Neural progenitor cell (in vitro differentiated cells): ENCODE measurements at regions not wholly inside any gene's neighbourhood (a gene's known extent, or its start where the extent isn't known, plus 50 kb on each side); places are given as distances from the start of the nearest gene placed in this dataset.

ENCODE experiments used
- DNase-seq: peaks from one replicate; pipeline ENCODE4 v3.0.0-alpha.2; 2016; ENCODE audit warnings: low spot score
- H2AFZ ChIP-seq: fragments of 200-600 bp; sonication (generic); replicated peaks from 2 replicates; pipeline ENCODE4 v1.6.1; 2016; ENCODE audit warnings: antibody characterized with exemption
- H3F3A ChIP-seq: fragments of 200-600 bp; sonication (generic); 2 replicates; pipeline ENCODE4 v1.6.1; 2016; ENCODE audit warnings: antibody characterized with exemption, low read depth
- H3K27ac ChIP-seq: fragments of 200-600 bp; sonication (generic); 2 replicates; pipeline ENCODE4 v1.5.1; 2016; ENCODE audit warnings: mild to moderate bottlenecking
- H3K27me3 ChIP-seq: fragments of 200-600 bp; sonication (generic); 2 replicates; pipeline ENCODE4 v1.6.1; 2016; ENCODE audit warnings: mild to moderate bottlenecking, moderate library complexity
- H3K36me3 ChIP-seq: fragments of 200-600 bp; sonication (generic); 2 replicates; pipeline ENCODE4 v1.5.1; 2016
- H3K4me1 ChIP-seq: fragments of 200-600 bp; sonication (generic); 2 replicates; pipeline ENCODE4 v1.6.1; 2016; ENCODE audit warnings: mixed run types
- H3K4me2 ChIP-seq: fragments of 200-600 bp; sonication (generic); 2 replicates; pipeline ENCODE4 v1.6.1; 2016
- H3K4me3 ChIP-seq: fragments of 200-600 bp; sonication (generic); 2 replicates; pipeline ENCODE4 v1.5.1; 2016
- H3K79me2 ChIP-seq: fragments of 200-600 bp; sonication (generic); 2 replicates; pipeline ENCODE4 v1.6.1; 2016; ENCODE audit warnings: low read depth
- H3K9ac ChIP-seq: fragments of 200-600 bp; sonication (generic); 2 replicates; pipeline ENCODE4 v1.6.1; 2016
- H3K9me3 ChIP-seq: fragments of 200-600 bp; sonication (generic); 2 replicates; pipeline ENCODE4 v1.5.1; 2016; ENCODE audit warnings: low read depth
- H4K20me1 ChIP-seq: fragments of 200-600 bp; sonication (generic); 2 replicates; pipeline ENCODE4 v1.6.1; 2016; ENCODE audit warnings: low read depth
- H3K27ac Mint-ChIP-seq: 3 replicates; pipeline ENCODE4 v1.8.0; 2021; ENCODE audit warnings: mixed read lengths
- H3K27me3 Mint-ChIP-seq: 2 replicates; pipeline ENCODE4 v1.8.0; 2022; ENCODE audit warnings: low read depth, mild to moderate bottlenecking, inconsistent platforms, moderate library complexity, mixed read lengths; ENCODE audit not compliant: insufficient read depth
- H3K36me3 Mint-ChIP-seq: 3 replicates; pipeline ENCODE4 v1.8.0; 2021; ENCODE audit warnings: mixed read lengths
- H3K4me1 Mint-ChIP-seq: 3 replicates; pipeline ENCODE4 v1.8.0; 2021; ENCODE audit warnings: mixed read lengths
- H3K4me3 Mint-ChIP-seq: 3 replicates; pipeline ENCODE4 v1.8.0; 2021; ENCODE audit warnings: mild to moderate bottlenecking, moderate library complexity, mixed read lengths
- H3K9me3 Mint-ChIP-seq: 3 replicates; pipeline ENCODE4 v1.8.0; 2020; ENCODE audit warnings: mixed read lengths
- CTCF ChIP-seq: fragments of 200-600 bp; sonication (generic); IDR thresholded peaks from 2 replicates; pipeline ENCODE4 v1.5.1; 2017; ENCODE audit warnings: antibody characterized with exemption, mild to moderate bottlenecking
- EZH2 ChIP-seq: fragments of 200-600 bp; sonication (generic); IDR thresholded peaks from 2 replicates; pipeline ENCODE4 v1.6.1; 2017; ENCODE audit warnings: antibody characterized with exemption, mild to moderate bottlenecking, moderate library complexity
- EZH2phosphoT487 ChIP-seq: fragments of 200-600 bp; sonication (generic); IDR thresholded peaks from 2 replicates; pipeline ENCODE4 v1.6.1; 2017; ENCODE audit warnings: antibody characterized with exemption

- Histone ChIP-seq H3K9me3 (no peaks in the 10 kb centered on the region), H3K36me3 (no peaks in the 10 kb centered on the region), H3K27me3 (no peaks in the 10 kb centered on the region), H3K4me2 (no peak overlapping the region), H3K27ac (no peak overlapping the region), H3K9ac (no peak overlapping the region), H4K20me1 (no peaks in the 10 kb centered on the region), H2AFZ (peak overlapping the region; percentile 45), H3K79me2 (no peaks in the 10 kb centered on the region), H3K4me1 (peaks cover 9% of the 10 kb centered on the region), H3F3A (no peaks in the 10 kb centered on the region), H3K4me3 (no peak overlapping the region)
- Mint-ChIP-seq H3K9me3 (no peaks in the 10 kb centered on the region), H3K36me3 (no peaks in the 10 kb centered on the region), H3K27me3 (peaks cover 9% of the 10 kb centered on the region), H3K27ac (no peak overlapping the region), H3K4me1 (peaks cover 17% of the 10 kb centered on the region), H3K4me3 (no peak overlapping the region)
- TF ChIP-seq EZH2phosphoT487 (no peak), EZH2 (no peak), CTCF (no peak)
- no peak for DNase-seq
Measured at GRCh38 chr6:40753675-40754448, 166.7 kb upstream of the LRFN2 start.

DNA sequence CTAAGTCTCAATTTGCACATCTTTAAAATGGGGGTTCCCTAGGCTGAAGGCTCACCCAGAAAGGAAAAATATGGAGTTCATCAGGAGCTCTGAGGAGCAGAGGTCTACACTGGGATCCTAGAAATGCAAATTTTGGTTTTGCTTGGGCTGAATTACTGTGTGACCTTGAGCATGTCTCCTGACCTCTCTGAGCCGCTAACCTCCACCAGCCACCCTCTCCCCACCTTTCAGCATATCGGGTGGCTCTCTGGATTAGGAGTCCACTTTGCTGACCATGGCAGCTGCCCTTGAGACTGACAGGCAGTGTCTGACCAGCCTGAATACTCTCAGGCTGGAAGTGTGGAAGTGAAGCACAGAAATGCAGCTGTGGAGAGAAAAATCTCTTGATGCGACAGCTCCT is 165.9 kb upstream of the LRFN2 start:
- Mint-ChIP-seq H3K27ac (no peak overlapping the region), H3K4me1 (peaks cover 20% of the 10 kb centered on the region), H3K27me3 (peaks cover 9% of the 10 kb centered on the region), H3K9me3 (peaks cover 3% of the 10 kb centered on the region), H3K4me3 (no peak overlapping the region), H3K36me3 (no peaks in the 10 kb centered on the region)
- no peak for DNase-seq
- Histone ChIP-seq H3K9me3 (no peaks in the 10 kb centered on the region), H2AFZ (no peak overlapping the region), H3K4me2 (no peak overlapping the region), H3F3A (no peaks in the 10 kb centered on the region), H3K36me3 (no peaks in the 10 kb centered on the region), H3K27ac (no peak overlapping the region), H4K20me1 (no peaks in the 10 kb centered on the region), H3K4me1 (peaks cover 9% of the 10 kb centered on the region), H3K27me3 (no peaks in the 10 kb centered on the region), H3K79me2 (no peaks in the 10 kb centered on the region), H3K4me3 (no peak overlapping the region), H3K9ac (no peak overlapping the region)
- no peak for TF ChIP-seq CTCF
- no peak for TF ChIP-seq EZH2phosphoT487
- no peak for TF ChIP-seq EZH2

GRCh38 chr6:40744835-40745234 is 157.7 kb upstream of the LRFN2 start:
- no peaks in the 10 kb centered on the region for H3K79me2 ChIP-seq
- H3K27ac ChIP-seq, result no peak overlapping the region
- TF ChIP-seq EZH2, result no peak
- no peak for TF ChIP-seq CTCF
- no peak for TF ChIP-seq EZH2phosphoT487
- Mint-ChIP-seq H3K9me3 (peaks cover 3% of the 10 kb centered on the region), H3K27me3 (peaks cover 7% of the 10 kb centered on the region), H3K27ac (no peak overlapping the region), H3K4me1 (peaks cover 26% of the 10 kb centered on the region), H3K4me3 (no peak overlapping the region), H3K36me3 (no peaks in the 10 kb centered on the region)
- DNase-seq, result no peak
- no peak overlapping the region for H3K9ac ChIP-seq
- no peaks in the 10 kb centered on the region for H3K4me1 ChIP-seq
- no peak overlapping the region for H3K4me2 ChIP-seq
- no peak overlapping the region for H3K4me3 ChIP-seq
- peak overlapping the region; percentile 72 for H2AFZ ChIP-seq
- H3F3A ChIP-seq, result no peaks in the 10 kb centered on the region
- H4K20me1 ChIP-seq, result no peaks in the 10 kb centered on the region
- no peaks in the 10 kb centered on the region for H3K27me3 ChIP-seq
- H3K9me3 ChIP-seq, result no peaks in the 10 kb centered on the region
- H3K36me3 ChIP-seq, result no peaks in the 10 kb centered on the region
